HUES6 (cell line): ENCODE measurements at regions not wholly inside any gene's neighbourhood (a gene's known extent, or its start where the extent isn't known, plus 50 kb on each side); places are given as distances from the start of the nearest gene placed in this dataset.
A peak's percentile ranks its signal among the peaks of the same experiment; 100 is the strongest.

Experiments
- H3K27ac ChIP-seq: 2 replicates; pipeline ENCODE4 v1.7.0; 2013; ENCODE audit warnings: low read depth, mild to moderate bottlenecking, low read length, inconsistent platforms
- H3K27me3 ChIP-seq: 2 replicates; pipeline ENCODE4 v1.6.1; 2013; ENCODE audit warnings: low read length; ENCODE audit not compliant: control insufficient read depth, insufficient read depth
- H3K36me3 ChIP-seq: 2 replicates; pipeline ENCODE4 v1.6.1; 2013; ENCODE audit warnings: low read length; ENCODE audit not compliant: control insufficient read depth, insufficient read depth
- H3K4me1 ChIP-seq: 2 replicates; pipeline ENCODE4 v1.6.1; 2013; ENCODE audit warnings: low read length; ENCODE audit not compliant: control insufficient read depth, insufficient read depth
- H3K4me3 ChIP-seq: 2 replicates; pipeline ENCODE4 v1.5.1; 2013; ENCODE audit warnings: low read depth, low read length
- H3K9ac ChIP-seq: one replicate; pipeline ENCODE4 v1.6.1; 2013; ENCODE audit warnings: mild to moderate bottlenecking, low read length
- H3K9me3 ChIP-seq: 2 replicates; pipeline ENCODE4 v1.6.1; 2013; ENCODE audit warnings: low read depth, low read length; ENCODE audit not compliant: control insufficient read depth, insufficient read depth

GRCh38 chr10:69684020-69684980 is 54.3 kb downstream of the FAM241B start:
- Histone ChIP-seq H3K9me3 (peaks cover 5% of the 10 kb centered on the region; the same call in 1 of the 2 replicates), H3K27ac (no peak overlapping the region), H3K27me3 (peaks cover 13% of the 10 kb centered on the region; the same call in 1 of the 2 replicates), H3K4me3 (no peak overlapping the region), H3K4me1 (peaks cover 10% of the 10 kb centered on the region; the same call in 1 of the 2 replicates), H3K9ac (peak overlapping the region; percentile 3), H3K36me3 (no peaks in the 10 kb centered on the region)

- Histone ChIP-seq H3K9ac (peak overlapping the region; percentile 3), H3K4me3 (no peak overlapping the region), H3K4me1 (peaks cover 10% of the 10 kb centered on the region; the same call in 1 of the 2 replicates), H3K36me3 (no peaks in the 10 kb centered on the region), H3K9me3 (peaks cover 5% of the 10 kb centered on the region; the same call in 1 of the 2 replicates), H3K27me3 (peaks cover 7% of the 10 kb centered on the region; the same call in 1 of the 2 replicates), H3K27ac (no peak overlapping the region)
Observed at GRCh38 chr10:69684981-69685353, 54.9 kb downstream of the FAM241B start.

GRCh38 chr10:69685426-69685801 is 55.4 kb downstream of the FAM241B start:
- Histone ChIP-seq H3K36me3 (no peaks in the 10 kb centered on the region), H3K4me1 (peaks cover 10% of the 10 kb centered on the region; the same call in 1 of the 2 replicates), H3K9me3 (peaks cover 5% of the 10 kb centered on the region; the same call in 1 of the 2 replicates), H3K27me3 (peaks cover 2% of the 10 kb centered on the region; the same call in 1 of the 2 replicates), H3K27ac (no peak overlapping the region), H3K9ac (no peak overlapping the region), H3K4me3 (no peak overlapping the region)

DNA sequence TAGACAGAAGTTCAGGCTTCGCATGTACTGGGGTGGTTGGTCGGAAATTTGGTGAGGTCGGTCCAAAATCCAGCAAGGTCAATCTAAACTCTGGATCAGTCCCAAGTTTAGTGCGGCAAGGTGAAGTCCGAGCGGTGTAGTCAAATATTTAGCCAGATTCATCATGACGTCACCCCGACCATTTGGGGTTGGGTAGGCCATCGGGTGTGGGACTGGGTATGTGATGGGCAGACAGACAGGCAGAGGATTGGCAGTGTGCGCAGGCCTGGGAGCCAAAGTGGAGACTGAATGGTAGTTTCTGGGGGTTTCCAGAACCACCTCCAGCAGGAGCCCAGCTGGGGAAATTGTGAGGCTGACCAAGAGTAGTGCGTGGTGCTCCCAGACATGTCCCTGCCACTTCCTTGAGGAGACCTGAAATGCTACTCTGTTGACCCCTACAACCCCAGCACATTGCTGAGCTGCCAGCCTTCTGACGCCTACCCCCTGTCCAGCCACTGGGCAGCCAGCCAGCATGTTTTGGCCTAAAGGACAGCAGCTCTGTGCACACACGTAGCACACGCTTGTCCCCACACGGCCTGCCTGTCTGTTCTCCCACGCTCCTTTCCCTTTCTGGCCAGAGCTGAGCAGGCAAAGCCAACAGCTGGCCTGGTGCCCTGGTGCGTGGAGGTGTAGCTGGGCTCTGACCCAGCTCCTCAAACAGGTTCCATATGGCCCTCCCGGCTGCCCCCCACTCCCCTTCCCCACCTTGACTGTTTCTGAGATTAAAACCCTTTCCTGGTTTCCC is 55.9 kb downstream of the FAM241B start:
- Histone ChIP-seq H3K9ac (no peak overlapping the region), H3K27me3 (no peaks in the 10 kb centered on the region; the same call in 1 of the 2 replicates), H3K9me3 (peaks cover 5% of the 10 kb centered on the region; the same call in 1 of the 2 replicates), H3K4me1 (peaks cover 10% of the 10 kb centered on the region; the same call in 1 of the 2 replicates), H3K36me3 (no peaks in the 10 kb centered on the region), H3K4me3 (no peak overlapping the region), H3K27ac (no peak overlapping the region)

- Histone ChIP-seq H3K9me3 (peaks cover 5% of the 10 kb centered on the region; the same call in 1 of the 2 replicates), H3K27me3 (no peaks in the 10 kb centered on the region; the same call in 1 of the 2 replicates), H3K36me3 (no peaks in the 10 kb centered on the region), H3K4me1 (peaks cover 10% of the 10 kb centered on the region; the same call in 1 of the 2 replicates), H3K9ac (no peak overlapping the region), H3K4me3 (no peak overlapping the region), H3K27ac (no peak overlapping the region)
Observed at GRCh38 chr10:69686866-69687265, 56.8 kb downstream of the FAM241B start.

DNA sequence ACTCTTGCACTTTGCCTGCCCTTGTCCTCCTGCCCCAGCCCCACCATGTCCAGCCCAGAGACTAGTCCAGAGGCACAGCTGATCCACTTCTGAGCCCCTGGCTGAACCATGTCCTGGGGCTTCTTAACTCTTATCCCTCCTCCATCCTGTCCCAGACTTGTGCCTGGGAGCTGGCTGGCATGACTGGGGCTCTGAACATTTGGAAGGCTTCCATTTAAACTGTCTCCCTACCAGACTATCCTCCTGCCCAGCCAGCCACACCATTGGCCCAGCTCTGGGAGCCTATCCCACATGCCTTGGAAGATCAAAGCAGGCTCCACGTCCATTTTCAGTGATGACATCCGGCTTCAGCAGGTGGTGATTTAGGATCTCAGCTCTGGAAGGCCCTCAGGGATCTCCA is 57.4 kb downstream of the FAM241B start:
- no peak overlapping the region for H3K27ac ChIP-seq
- no peak overlapping the region for H3K4me3 ChIP-seq
- H3K9ac ChIP-seq: no peak overlapping the region
- peaks cover 5% of the 10 kb centered on the region; the same call in 1 of the 2 replicates for H3K9me3 ChIP-seq
- H3K27me3 ChIP-seq: no peaks in the 10 kb centered on the region; the same call in 1 of the 2 replicates
- H3K36me3 ChIP-seq: no peaks in the 10 kb centered on the region
- H3K4me1 ChIP-seq: peaks cover 10% of the 10 kb centered on the region; the same call in 1 of the 2 replicates

DNA sequence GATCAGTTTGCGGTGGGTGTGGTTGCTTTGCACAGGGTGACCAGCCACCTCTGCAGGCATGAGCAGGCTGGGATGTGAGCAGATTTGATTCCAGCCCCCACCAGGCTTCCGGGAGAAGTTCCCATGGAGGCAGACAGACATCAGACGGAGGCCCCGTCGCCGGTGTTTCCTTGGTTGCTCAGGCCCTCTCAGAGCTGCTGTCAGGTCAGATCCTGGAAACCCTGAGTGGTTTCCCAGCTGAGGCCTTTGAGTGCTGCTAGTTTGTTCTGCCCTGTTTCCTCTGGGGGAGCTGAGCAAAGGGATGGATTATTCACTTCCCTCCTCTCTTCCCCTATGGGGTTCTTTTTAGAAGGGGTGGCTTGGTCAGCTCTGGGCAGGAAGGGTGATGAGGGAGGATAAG is 62.2 kb downstream of the FAM241B start:
- Histone ChIP-seq H3K27ac (no peak overlapping the region), H3K4me1 (no peaks in the 10 kb centered on the region), H3K4me3 (no peak overlapping the region), H3K9ac (no peak overlapping the region), H3K27me3 (no peaks in the 10 kb centered on the region; the same call in 1 of the 2 replicates), H3K36me3 (no peaks in the 10 kb centered on the region), H3K9me3 (peaks cover 5% of the 10 kb centered on the region; the same call in 1 of the 2 replicates)

- Histone ChIP-seq H3K36me3 (no peaks in the 10 kb centered on the region), H3K4me1 (no peaks in the 10 kb centered on the region), H3K9ac (no peak overlapping the region), H3K9me3 (peaks cover 4% of the 10 kb centered on the region; the same call in 1 of the 2 replicates), H3K27ac (no peak overlapping the region), H3K4me3 (no peak overlapping the region), H3K27me3 (no peaks in the 10 kb centered on the region; the same call in 1 of the 2 replicates)
Observed at GRCh38 chr10:69692891-69693290, 62.8 kb downstream of the FAM241B start.

DNA sequence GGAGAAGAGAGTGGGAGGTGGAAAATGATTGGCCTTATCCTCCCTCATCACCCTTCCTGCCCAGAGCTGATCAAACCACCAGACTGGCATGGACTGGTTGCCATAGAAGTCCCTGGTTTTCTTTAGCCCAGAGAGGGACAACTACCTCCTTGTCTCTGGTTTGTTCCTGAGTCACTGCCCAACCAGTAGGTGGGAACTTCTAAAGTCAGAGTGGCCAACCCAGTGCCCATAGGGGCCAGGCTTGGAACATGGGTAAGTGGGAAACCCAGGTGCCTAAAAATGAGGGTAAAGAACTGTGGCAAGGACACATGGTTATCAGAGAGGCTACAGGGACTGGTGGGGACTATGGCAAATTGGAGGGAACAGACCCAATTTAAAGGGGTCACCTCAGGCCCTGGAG is 63.8 kb downstream of the FAM241B start:
- Histone ChIP-seq H3K9ac (no peak overlapping the region), H3K4me1 (no peaks in the 10 kb centered on the region), H3K27ac (no peak overlapping the region), H3K27me3 (no peaks in the 10 kb centered on the region), H3K36me3 (no peaks in the 10 kb centered on the region), H3K4me3 (no peak overlapping the region), H3K9me3 (no peaks in the 10 kb centered on the region)

DNA sequence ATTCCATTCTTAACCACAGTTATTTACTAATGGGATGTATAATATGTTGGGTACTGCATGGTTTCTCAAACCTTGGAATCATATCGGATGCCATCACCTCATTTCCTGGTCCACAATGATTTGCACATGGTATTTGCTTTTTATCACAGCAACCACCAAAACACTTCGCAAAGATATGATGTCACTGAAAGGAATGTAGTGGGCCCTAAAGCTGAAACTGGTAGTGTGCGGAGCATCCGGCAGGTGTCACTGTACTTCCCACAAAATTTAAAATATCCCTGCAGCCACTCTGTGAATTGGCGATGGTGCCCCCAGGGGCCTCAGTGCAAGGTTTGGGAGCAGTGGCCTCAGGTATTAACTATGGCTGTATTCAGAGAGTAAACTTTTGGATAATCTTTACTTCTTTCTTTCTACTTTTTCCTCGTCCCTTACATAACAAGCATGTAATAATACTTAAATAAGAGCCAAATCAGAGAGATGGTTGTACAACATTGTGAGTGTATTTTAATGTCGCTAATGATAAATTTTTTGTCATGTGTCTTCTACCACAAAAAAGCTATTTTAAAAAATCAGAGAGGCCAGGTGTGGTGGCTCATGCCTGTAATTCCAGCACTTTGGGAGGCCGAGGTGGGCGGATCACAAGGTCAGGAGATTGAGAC is 66.2 kb downstream of the FAM241B start:
- peaks cover 2% of the 10 kb centered on the region; the same call in 1 of the 2 replicates for H3K27me3 ChIP-seq
- H3K9me3 ChIP-seq: no peaks in the 10 kb centered on the region
- H3K27ac ChIP-seq: no peak overlapping the region
- no peak overlapping the region for H3K9ac ChIP-seq
- H3K4me1 ChIP-seq: no peaks in the 10 kb centered on the region
- H3K4me3 ChIP-seq: no peak overlapping the region
- H3K36me3 ChIP-seq: no peaks in the 10 kb centered on the region
